OCI-LY7 (cell line): ENCODE measurements at regions not wholly inside any gene's neighbourhood (a gene's known extent, or its start where the extent isn't known, plus 50 kb on each side); places are given as distances from the start of the nearest gene placed in this dataset.

Experiments used
- BruUV-seq: library from RNA; stranded (reverse); fragments of 400-500 nt; replicated peaks from 2 replicates; lab custom pipeline; 2021; lab: Mats Ljungman, UMichigan
- CTCF ChIA-PET: fragments of 300-600 bp; sonication (Branson Sonifier 250); formaldehyde crosslinking; loops from one replicate; lab custom pipeline; 2022; ENCODE audit warnings: antibody characterized with exemption; ENCODE audit not compliant: unreplicated experiment; lab: Charles Lee
- POLR2A ChIA-PET: fragments of 300-600 bp; sonication (Branson Sonifier 250); formaldehyde crosslinking; loops from one replicate; lab custom pipeline; 2022; ENCODE audit warnings: antibody characterized with exemption; lab: Charles Lee
- DNase-seq: peaks from one replicate; pipeline ENCODE4 v3.0.0-alpha.2; 2015; ENCODE audit warnings: low spot score
- H2AFZ ChIP-seq: fragments of 200-600 bp; sonication (generic), shearing (Covaris generic); 2 replicates; pipeline ENCODE4 v1.6.1; 2014; ENCODE audit warnings: mild to moderate bottlenecking, antibody characterized with exemption, low read length, moderate library complexity
- H3K27ac ChIP-seq: fragments of 200-600 bp; sonication (generic); 2 replicates; pipeline ENCODE4 v1.5.1; 2014; ENCODE audit warnings: mixed run types, low read depth, mild to moderate bottlenecking, moderate library complexity, low read length, inconsistent platforms; ENCODE audit not compliant: poor library complexity, severe bottlenecking
- H3K36me3 ChIP-seq: fragments of 200-600 bp; sonication (generic); 2 replicates; pipeline ENCODE4 v1.6.1; 2014; ENCODE audit warnings: mild to moderate bottlenecking, antibody characterized with exemption, low read length, moderate library complexity, mixed read lengths; ENCODE audit not compliant: insufficient read depth
- H3K4me1 ChIP-seq: fragments of 200-600 bp; sonication (generic); 2 replicates; pipeline ENCODE4 v1.5.1; 2014; ENCODE audit warnings: mild to moderate bottlenecking, low read length; ENCODE audit not compliant: insufficient read depth, poor library complexity, severe bottlenecking
- H3K4me2 ChIP-seq: fragments of 200-600 bp; sonication (generic); 2 replicates; pipeline ENCODE4 v1.6.1; 2014; ENCODE audit warnings: mild to moderate bottlenecking, low read length
- H3K4me3 ChIP-seq: fragments of 200-600 bp; sonication (generic); 2 replicates; pipeline ENCODE4 v1.5.1; 2014; ENCODE audit warnings: mild to moderate bottlenecking, low read depth, low read length; ENCODE audit not compliant: poor library complexity, severe bottlenecking
- H3K79me2 ChIP-seq: fragments of 200-600 bp; sonication (generic); 2 replicates; pipeline ENCODE4 v1.6.1; 2016; ENCODE audit warnings: low read depth, mild to moderate bottlenecking, low read length, moderate library complexity, mixed read lengths; ENCODE audit not compliant: insufficient read depth
- H3K9me2 ChIP-seq: fragments of 200-600 bp; sonication (generic); 2 replicates; pipeline ENCODE4 v1.6.1; 2016; ENCODE audit warnings: mild to moderate bottlenecking, low read length, mixed read lengths; ENCODE audit not compliant: insufficient read depth
- H3K9me3 ChIP-seq: fragments of 200-600 bp; sonication (generic); 2 replicates; pipeline ENCODE4 v1.6.1; 2014; ENCODE audit warnings: mild to moderate bottlenecking, mixed run types, low read length, mixed read lengths
- H4K20me1 ChIP-seq: fragments of 200-600 bp; sonication (generic); 2 replicates; pipeline ENCODE4 v1.6.1; 2014; ENCODE audit warnings: mild to moderate bottlenecking, antibody characterized with exemption, low read length, moderate library complexity, mixed read lengths; ENCODE audit not compliant: insufficient read depth
- CTCF ChIP-seq: fragments of 200-600 bp; sonication (generic); conservative IDR thresholded peaks from 2 replicates; pipeline ENCODE4 v1.5.1; 2014; ENCODE audit warnings: mild to moderate bottlenecking, antibody characterized with exemption, low read length, moderate library complexity, mixed read lengths
- EZH2phosphoT487 ChIP-seq: fragments of 200-600 bp; sonication (generic); IDR thresholded peaks from 2 replicates; pipeline ENCODE4 v1.6.1; 2018; ENCODE audit warnings: low read depth, borderline replicate concordance, mild to moderate bottlenecking, mixed run types, antibody characterized with exemption, low read length, moderate library complexity, mixed read lengths
- intact Hi-C: fragments of 100-400 bp; cut with micrococcal nuclease; formaldehyde crosslinking; loops from one replicate; pipeline ENCODE4 v1.10.0; 2022; ENCODE audit not compliant: unreplicated experiment

- CTCF ChIA-PET = no interaction called here
- intact Hi-C loops = no loop called here
- no peak for DNase-seq
These were observed 221.6 kb upstream of the FOXA2 start for GRCh38 chr20:22805996-22806395.

DNA sequence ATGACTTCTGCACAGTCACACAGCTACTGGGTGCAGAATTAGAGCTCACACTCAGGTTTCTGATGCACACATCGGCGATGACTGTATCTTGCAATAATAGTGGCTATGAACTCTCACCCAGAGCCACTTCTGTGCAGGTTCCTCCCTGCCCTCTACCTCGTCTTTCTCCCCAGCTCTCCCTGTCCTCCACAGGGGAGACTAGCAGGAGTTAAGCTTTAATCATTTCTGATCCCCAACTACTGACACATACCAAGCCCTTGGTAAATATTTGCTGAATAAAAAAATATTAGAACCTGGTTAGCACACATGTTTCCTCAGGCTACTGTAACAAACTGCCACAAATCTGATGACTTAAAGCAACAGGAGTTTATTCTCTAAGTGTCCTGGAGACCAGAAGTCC is 222.7 kb upstream of the FOXA2 start:
- H4K20me1 ChIP-seq = no peaks in the 10 kb centered on the region
- BruUV-seq = no TSS peak
- no peaks in the 10 kb centered on the region for H3K4me1 ChIP-seq
- no peak overlapping the region for H3K4me2 ChIP-seq
- H3K36me3 ChIP-seq = no peaks in the 10 kb centered on the region
- H3K4me3 ChIP-seq = no peak overlapping the region
- H2AFZ ChIP-seq = no peak overlapping the region
- no peaks in the 10 kb centered on the region for H3K79me2 ChIP-seq
- H3K27ac ChIP-seq = no peak overlapping the region
- H3K9me3 ChIP-seq = 0 out of 2 replicates have a peak, but pooled peaks cover 4% of the 10 kb centered on the region
- ChIA-PET POLR2A (no interaction called here), CTCF (no interaction called here)
- TF ChIP-seq CTCF (no peak), EZH2phosphoT487 (no peak)
- H3K9me2 ChIP-seq = no peaks in the 10 kb centered on the region
- DNase-seq = no peak
- intact Hi-C loops = no loop called here

More at GRCh38 chr20:22805996-22806395, 221.6 kb upstream of the FOXA2 start:
- BruUV-seq = no TSS peak
- Histone ChIP-seq H2AFZ (no peak overlapping the region), H3K36me3 (no peaks in the 10 kb centered on the region), H3K9me3 (0 out of 2 replicates have a peak, but pooled peaks cover 4% of the 10 kb centered on the region), H3K4me1 (no peaks in the 10 kb centered on the region), H3K79me2 (no peaks in the 10 kb centered on the region), H4K20me1 (no peaks in the 10 kb centered on the region), H3K4me3 (no peak overlapping the region), H3K9me2 (no peaks in the 10 kb centered on the region), H3K27ac (no peak overlapping the region), H3K4me2 (no peak overlapping the region)
- POLR2A ChIA-PET = no interaction called here
- TF ChIP-seq CTCF (no peak), EZH2phosphoT487 (no peak)

GRCh38 chr20:22807646-22808244 is 223.4 kb upstream of the FOXA2 start:
- no peak for TF ChIP-seq EZH2phosphoT487
- TF ChIP-seq CTCF = no peak
- H3K4me2 ChIP-seq = no peak overlapping the region
- BruUV-seq = no TSS peak

More at GRCh38 chr20:22807646-22808244, 223.4 kb upstream of the FOXA2 start:
- H4K20me1 ChIP-seq = no peaks in the 10 kb centered on the region
- DNase-seq = no peak
- H3K27ac ChIP-seq = no peak overlapping the region
- ChIA-PET CTCF (no interaction called here), POLR2A (interaction anchor here (0.8 kb wide), 1 partner anchor 9 kb away, joined by 3 read pairs; no protein-coding TSS in a partner anchor)
- no peaks in the 10 kb centered on the region for H3K9me2 ChIP-seq
- H3K9me3 ChIP-seq = 0 out of 2 replicates have a peak, but pooled peaks cover 4% of the 10 kb centered on the region
- H3K36me3 ChIP-seq = no peaks in the 10 kb centered on the region
- no peak overlapping the region for H2AFZ ChIP-seq
- intact Hi-C loops = no loop called here
- H3K4me1 ChIP-seq = no peaks in the 10 kb centered on the region
- H3K79me2 ChIP-seq = no peaks in the 10 kb centered on the region
- H3K4me3 ChIP-seq = no peak overlapping the region
